SU-DHL-6 (cell line): ENCODE measurements at regions not wholly inside any gene's neighbourhood (a gene's known extent, or its start where the extent isn't known, plus 50 kb on each side); places are given as distances from the start of the nearest gene placed in this dataset.

Experiments
- CTCF ChIP-seq: fragments of 200-600 bp; sonication (generic); IDR thresholded peaks from one replicate; pipeline ENCODE4 v1.5.1; 2017; ENCODE audit warnings: antibody characterized with exemption, mild to moderate bottlenecking, low read length, moderate library complexity; ENCODE audit not compliant: insufficient read depth, poor library complexity, severe bottlenecking
- EZH2phosphoT487 ChIP-seq: fragments of 200-600 bp; sonication (generic), shearing (Covaris generic); conservative IDR thresholded peaks from 2 replicates; pipeline ENCODE4 v1.6.1; 2018; ENCODE audit warnings: mild to moderate bottlenecking, antibody characterized with exemption, low read length, moderate library complexity, mixed read lengths

GRCh38 chr3:79994397-79994796 is 226.6 kb upstream of the ROBO1 start:
- TF ChIP-seq CTCF, result no peak
- no peak for TF ChIP-seq EZH2phosphoT487
